ENCODE measurements at regions not wholly inside any gene's neighbourhood (a gene's known extent, or its start where the extent isn't known, plus 50 kb on each side); places are given as distances from the start of the nearest gene placed in this dataset.
"Not testable (repeated sequence)": the region's sequence is repeated elsewhere in the genome, so short reads cannot be mapped to it uniquely, and the experiment has no call there.

DNA sequence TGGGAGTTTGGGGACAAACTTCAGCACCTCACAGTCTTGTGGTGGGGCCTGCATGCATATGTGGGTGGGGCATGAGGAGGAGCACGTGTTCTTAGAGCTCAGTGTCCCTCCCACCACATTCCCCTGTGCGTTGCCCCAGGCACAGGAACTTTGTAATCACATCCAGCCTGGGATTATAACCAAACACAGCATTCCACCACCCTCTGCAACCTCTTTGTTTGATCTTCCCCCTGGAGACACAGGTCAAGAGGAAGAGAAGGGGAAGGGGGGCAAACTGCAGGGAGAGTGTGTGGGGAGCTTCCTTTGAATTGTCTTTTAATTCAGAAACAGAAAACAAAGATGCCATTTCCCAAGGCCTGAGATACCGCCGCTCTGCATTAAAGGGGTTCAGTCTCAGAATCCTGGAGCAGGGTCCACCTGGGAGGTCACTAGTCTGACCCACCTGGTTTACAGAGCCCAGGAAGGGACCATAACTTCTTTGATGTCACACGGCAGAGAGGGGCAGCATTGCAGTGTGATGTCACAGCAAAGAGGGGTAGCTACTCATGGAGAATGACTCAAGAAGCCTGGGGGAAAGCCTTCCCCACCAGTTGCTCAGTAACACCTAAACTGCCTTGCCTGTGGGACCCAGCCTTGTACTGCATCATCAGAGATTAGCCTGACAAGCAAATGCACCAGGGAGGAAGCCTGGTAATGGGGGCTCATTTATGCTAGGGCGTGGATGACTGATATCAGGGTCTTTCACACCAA is 106.3 kb upstream of the RNU6-1 start:
- no peak for DNase-seq (ENCODE audit: low spot score)

GRCh38 chr15:67946701-67947100 is 106.9 kb upstream of the RNU6-1 start:
- DNase-seq (ENCODE audit: low spot score) = no peak

DNA sequence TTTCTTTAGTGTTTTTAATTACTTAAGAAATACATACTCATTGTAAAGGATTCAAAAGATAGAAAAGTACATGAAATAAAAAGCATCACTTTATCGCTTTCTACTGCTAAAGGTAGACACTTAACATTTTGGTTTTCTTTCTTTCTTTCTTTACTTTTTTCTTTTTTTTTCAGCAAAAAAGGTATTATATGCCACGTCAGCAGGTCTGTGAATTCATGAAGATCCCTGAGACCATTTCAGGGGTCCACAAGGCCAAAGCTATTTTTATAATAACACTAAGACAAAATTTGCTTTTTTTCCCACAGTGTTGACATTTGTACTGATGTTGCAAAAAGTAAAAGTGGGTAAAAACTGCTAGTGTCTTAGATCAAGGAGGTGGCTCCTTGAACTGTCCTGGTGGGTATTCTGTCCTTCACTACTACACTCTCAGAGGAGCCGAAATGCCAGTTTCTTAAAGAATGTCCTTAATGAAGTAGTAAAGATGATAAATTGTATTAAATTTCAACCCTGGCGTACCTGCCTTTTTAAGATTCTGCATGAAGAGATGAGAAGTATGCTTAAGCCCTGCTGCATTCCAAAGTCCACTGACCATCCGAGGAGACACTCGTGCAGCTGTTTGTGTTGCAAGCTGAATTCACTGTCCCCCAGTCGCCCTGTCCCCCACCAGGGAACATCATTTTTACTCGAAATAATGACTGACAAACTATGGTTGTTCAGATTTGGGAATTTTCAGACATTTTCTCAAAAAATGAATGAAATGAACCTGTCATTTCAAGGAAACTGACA is 106.7 kb upstream of the PIAS1 start:
- DNase-seq (ENCODE audit: low spot score) = no peak

GRCh38 chr15:67948215-67948614 is 105.9 kb upstream of the PIAS1 start:
- DNase-seq (ENCODE audit: low spot score) = no peak

- DNase-seq (ENCODE audit: low spot score) = not testable (repeated sequence)
Observed at GRCh38 chr15:67951187-67951586, 102.9 kb upstream of the PIAS1 start.

DNA sequence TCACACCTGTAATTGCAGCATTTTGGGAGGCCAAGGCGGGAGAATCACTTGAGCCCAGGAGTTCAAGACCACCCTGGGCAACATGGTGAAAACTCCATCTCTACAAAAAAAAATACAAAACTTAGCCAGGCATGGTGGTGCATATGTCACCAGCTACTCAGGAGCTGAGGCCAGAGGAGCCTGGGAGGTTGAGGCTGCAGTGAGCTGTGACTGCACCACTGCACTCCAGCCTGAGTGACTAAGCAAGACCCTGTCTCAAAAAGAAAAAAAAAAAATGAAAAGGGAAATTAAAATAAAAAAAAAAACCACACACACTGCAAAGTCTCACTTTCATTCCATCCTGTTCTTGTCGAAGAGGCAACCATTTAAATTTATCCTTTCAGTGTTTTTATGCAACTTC is 100.8 kb upstream of the PIAS1 start:
- no peak for DNase-seq (ENCODE audit: low spot score)

DNA sequence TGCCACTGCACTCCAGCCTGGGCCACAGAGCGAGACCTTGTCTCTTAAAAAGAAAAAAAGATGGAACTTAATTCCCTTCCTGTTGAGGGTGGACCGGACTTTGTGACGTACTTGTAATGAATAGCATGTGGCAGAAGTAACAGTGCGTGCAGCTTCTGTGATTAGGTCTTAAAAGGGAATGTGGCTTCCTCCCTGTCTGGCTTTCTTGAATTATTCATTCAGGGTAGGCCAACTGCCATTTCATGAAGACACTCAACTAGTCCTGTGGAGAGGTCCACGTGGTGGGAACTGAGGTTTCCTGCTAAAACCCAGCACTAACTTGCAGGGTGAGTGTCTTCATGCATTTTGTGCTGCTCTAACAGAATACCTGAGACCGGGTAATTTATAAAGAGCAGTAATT is 98.9 kb upstream of the PIAS1 start:
- no peak for DNase-seq (ENCODE audit: low spot score)

- DNase-seq (ENCODE audit: low spot score) = no peak
Observed at GRCh38 chr15:67957435-67958132, 96.5 kb upstream of the PIAS1 start.

DNA sequence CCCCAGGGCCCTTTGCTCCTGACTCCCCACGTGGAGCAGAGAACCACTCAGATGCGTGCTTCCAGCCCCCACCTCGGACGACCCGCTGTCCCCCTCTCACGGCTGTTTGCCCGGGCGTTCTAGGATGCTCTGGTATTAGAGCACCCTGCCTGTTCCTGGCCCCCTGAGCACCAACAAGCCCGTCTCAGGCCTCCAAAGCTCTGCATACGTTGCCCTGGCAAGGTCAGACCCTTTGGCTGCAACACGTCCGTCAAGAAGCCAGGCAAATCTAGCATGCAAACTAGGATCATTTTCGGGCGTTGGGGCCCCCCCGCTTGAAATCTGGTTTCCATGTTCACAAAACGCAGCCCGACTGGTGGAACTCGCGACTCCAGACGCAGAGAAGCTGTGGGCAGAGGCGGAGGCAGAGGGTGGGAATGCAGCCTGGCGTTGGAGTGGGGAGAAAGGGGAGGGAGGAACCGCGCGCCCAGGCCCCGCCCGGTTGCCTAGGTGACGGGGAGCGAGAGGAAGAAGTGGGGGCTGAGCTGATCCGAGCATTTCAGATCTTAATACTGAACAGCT is 86.2 kb upstream of the PIAS1 start:
- DNase-seq (ENCODE audit: low spot score) = peak; percentile 84

DNA sequence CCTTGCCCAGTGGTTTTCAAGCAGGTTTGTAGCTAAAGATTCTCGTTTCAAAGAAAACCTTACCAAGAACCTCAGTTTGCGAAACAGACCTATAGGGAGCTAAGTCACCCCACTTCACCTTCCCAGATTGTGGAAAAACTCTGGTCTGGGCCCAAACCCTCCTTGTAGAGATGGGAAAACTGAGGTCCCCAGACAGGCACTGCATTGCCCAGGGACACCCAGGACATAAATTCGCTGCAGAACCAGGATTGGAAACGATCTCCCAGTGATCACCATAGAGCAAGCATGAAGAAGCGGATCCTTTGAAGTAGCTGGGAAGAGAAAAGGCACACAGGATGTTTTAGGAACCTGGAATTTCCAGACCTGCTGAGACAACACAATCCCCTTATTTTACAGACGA is 85.6 kb upstream of the PIAS1 start:
- DNase-seq (ENCODE audit: low spot score) = no peak

DNA sequence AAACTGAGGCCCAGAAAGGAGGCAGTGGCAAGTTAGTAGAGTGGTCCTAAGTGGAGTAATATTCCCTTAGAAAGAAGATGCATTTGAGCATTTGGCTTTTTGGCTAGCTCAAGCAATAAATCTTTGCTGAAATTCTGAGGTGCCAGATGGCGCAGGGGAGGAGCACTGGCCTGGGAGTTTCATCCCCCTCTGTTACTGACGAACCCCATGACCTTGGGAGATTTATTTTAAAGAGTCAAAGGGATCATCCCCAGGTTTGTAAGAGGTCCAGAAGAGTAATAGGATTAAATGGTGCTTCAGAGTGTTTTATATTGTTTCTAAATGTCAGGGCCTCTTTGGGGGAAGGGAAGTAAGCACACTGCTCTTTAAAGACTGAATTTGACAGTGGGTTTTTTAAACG is 85.1 kb upstream of the PIAS1 start:
- no peak for DNase-seq (ENCODE audit: low spot score)

DNA sequence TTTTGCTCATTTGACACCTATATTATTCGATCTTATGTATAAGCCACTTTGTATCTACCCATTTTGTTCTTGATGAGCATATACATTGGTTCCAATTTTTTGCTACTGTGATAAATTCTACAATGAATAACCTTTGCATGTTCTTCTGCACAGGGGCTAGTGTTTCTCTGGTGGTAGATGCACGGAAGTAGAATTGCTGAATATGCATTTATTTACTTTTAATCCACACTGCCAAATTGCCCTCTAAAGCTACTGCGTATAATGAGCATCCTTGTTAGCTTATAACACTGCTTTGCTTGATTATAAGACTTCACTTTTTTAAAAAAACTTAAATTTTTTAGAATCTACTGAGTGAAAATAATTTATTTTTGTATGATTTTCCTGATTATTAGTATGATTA is 84.2 kb upstream of the PIAS1 start:
- DNase-seq (ENCODE audit: low spot score) = no peak

GRCh38 chr15:67972377-67972776 is 81.7 kb upstream of the PIAS1 start:
- no peak for DNase-seq (ENCODE audit: low spot score)

DNA sequence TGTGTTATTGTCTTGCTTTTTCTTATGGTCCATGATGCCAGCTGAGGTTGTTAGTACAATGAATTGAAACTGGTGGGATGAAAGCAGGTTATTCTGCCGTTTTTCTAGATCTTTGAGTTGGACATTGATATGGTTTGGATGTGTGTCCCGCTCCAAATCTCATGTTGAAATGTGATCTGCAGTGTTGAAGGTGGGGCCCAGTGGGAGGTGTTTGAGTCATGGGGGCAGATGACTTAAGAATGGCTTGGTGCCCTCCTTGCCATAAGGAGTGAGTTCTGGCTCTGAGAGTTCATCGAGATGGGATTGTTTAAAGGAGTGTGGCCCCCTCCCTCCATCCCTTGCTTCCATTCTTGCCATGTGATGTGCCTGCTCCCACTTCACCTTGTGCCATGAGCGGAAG is 80.3 kb upstream of the PIAS1 start:
- DNase-seq (ENCODE audit: low spot score) = no peak

- no peak for DNase-seq (ENCODE audit: low spot score)
Observed at GRCh38 chr15:67976506-67977073, 77.5 kb upstream of the PIAS1 start.

DNA sequence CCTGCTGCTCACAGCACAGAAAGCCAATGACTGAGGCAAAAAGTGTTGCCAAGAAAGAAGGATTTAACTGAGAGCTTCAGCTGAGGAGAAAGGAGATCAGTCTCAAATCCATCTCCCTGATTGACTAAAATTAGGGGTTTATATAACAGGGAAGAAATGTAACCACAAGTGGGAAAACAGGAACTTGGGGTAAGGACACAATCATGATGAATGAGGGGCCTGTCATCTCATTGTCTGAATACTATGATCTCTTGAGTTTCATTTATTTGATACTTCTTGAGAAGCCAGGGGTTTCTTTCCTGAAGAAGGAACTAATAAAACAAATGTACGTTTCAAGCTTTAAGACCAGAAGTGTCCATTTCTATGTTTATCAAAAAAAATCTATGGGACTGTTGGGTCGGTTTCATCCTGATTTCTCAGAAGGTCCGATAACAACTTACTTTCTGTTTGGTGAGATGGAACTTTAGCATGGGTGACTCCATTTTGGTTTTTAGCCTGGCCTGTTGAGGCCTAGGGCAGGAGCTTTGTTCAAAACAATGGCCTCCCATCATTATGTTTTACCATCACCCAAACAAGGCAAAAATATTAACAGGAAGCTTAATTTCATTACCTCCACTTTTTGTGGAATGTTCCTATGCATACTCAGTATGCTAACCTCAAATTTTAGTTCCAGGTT is 76.6 kb upstream of the PIAS1 start:
- no peak for DNase-seq (ENCODE audit: low spot score)

DNA sequence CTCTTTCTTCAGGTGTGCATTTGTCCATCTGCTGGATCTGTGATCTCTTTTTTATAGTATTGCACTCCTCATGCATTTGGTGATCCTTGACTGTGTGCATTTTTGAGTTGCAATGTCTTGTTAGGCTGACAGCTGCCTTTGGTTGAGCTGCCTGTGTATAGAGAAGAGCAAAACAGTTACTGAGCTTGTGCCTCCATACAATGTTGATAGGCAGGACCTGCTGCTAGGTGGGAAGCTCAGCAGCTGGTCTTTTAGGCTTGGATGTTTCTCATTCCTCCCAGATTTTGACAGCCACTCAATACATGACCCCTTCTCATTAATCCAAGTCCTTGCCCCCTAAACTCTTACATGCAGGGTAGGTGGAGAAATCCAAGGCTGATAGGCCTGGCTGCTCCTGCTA is 74.8 kb upstream of the PIAS1 start:
- DNase-seq (ENCODE audit: low spot score) = no peak

GRCh38 chr15:67980171-67980570 is 73.9 kb upstream of the PIAS1 start:
- no peak for DNase-seq (ENCODE audit: low spot score)

DNA sequence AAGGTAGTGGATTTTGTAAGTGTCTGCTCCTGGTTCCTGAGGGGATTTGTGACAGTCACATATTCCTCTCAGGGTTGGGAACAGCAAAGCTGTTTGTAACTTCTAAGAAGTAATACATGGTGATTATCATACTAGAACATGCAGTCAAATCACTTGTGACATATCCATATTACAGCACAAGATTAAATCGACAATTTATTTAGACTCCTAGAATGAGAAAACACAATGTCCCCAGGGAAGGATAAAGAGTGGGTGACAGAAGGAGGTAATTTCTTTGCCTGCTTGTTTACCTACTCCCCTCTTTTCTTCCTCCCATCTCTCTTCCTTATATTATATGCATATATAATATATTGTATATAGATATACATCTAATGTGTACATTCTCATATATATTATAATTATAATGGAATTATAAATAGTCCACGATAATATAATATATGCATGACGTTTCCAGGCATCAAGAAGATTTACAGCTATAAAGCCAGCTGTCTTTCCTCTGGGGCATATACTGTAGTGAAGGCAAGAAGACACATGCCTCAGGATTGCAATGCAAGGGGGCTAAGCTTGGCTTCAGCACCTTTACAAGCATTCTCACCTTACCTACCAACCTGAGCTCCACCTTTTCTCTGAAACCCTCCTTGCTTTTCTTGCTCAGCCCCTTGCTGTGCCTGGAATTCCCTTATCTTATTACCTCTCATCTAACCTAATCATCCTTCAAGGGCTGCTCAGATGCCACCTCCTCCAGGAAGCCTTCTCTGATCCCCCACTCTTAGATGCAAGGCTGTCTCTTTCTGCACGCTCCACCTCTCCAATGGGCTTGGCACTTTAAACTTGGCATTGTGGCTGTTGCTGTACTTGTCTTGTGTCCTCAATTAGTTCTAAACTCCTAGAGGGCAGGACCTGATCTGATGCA is 73.1 kb upstream of the PIAS1 start:
- no peak for DNase-seq (ENCODE audit: low spot score)

GRCh38 chr15:67981848-67982247 is 72.3 kb upstream of the PIAS1 start:
- no peak for DNase-seq (ENCODE audit: low spot score)

DNA sequence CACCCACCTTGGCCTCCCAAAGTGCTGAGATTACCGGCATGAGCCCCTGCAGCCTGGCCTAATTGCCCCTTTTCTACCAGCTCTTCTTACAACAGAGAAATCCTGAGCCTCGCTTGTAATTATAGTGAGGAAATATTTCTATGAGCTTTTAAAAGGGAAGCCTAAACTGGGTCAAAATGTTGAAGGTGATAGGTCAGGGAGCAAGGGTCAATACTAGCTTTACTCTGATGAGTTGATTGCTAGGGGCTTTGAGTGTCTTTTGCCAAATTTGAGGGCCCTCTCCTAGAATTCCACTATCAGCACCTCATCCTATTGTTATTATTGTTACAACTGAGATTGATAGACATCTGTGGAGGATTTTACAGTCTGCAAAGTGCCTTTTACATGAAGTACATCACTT is 62.4 kb upstream of the PIAS1 start:
- DNase-seq (ENCODE audit: low spot score) = no peak

Measured in left forelimb (tissue), 1 donor.